ENCODE measurements at regions not wholly inside any gene's neighbourhood (a gene's known extent, or its start where the extent isn't known, plus 50 kb on each side); places are given as distances from the start of the nearest gene placed in this dataset.
"Not testable (repeated sequence)": the region's sequence is repeated elsewhere in the genome, so short reads cannot be mapped to it uniquely, and the experiment has no call there.

DNA sequence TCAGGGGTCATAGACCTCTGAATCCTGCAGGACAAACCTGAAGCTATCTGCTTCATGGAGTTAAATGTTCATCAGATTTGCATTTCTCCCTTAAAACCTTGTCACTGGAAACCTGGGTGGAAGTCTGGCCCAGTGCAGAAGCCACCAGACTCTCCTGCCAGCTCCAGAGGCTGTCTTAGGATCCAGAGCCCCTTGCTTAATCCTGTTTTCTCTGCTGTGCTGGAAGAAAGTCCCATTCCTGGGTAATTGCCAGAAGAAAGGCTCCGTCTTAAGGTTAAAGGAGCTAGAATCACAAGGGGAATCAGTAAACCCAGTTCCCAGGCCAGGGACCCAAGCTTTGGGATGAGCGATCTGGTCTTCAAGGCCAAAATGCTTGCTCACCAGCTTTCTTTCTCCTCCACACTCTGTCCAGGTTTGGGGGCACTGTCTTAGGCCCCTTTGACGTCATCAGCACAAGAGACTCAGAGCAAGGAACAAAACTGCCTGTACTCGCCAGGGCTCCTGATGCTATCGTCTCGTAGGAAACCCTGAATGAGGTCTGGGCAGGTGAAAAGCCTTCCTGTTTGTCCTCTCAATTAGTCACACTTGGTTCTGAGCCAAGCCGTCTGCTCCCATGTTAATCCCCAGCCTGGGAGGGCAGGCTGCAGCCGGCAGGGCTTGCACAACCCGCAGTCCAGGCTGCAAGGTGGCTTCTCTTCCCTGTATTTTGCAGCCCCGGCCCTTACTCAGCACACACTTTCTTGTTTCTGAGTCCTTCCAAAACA, 4500.2 kb upstream of the TPTE start:
- TF ChIP-seq, protein P1, sequence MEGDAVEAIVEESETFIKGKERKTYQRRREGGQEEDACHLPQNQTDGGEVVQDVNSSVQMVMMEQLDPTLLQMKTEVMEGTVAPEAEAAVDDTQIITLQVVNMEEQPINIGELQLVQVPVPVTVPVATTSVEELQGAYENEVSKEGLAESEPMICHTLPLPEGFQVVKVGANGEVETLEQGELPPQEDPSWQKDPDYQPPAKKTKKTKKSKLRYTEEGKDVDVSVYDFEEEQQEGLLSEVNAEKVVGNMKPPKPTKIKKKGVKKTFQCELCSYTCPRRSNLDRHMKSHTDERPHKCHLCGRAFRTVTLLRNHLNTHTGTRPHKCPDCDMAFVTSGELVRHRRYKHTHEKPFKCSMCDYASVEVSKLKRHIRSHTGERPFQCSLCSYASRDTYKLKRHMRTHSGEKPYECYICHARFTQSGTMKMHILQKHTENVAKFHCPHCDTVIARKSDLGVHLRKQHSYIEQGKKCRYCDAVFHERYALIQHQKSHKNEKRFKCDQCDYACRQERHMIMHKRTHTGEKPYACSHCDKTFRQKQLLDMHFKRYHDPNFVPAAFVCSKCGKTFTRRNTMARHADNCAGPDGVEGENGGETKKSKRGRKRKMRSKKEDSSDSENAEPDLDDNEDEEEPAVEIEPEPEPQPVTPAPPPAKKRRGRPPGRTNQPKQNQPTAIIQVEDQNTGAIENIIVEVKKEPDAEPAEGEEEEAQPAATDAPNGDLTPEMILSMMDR (IDR thresholded peaks at IDR 0.05; ENCODE audit: insufficient read depth, low read length), result not testable (repeated sequence)
- TF ChIP-seq POLR2AphosphoS5 (IDR thresholded peaks at IDR 0.05; ENCODE audit: low read depth); SPI1 (IDR thresholded peaks at IDR 0.05; ENCODE audit: borderline replicate concordance, low read depth); GABPA (IDR thresholded peaks at IDR 0.05; ENCODE audit: low read depth): not testable (repeated sequence)
- TF ChIP-seq, protein P2, sequence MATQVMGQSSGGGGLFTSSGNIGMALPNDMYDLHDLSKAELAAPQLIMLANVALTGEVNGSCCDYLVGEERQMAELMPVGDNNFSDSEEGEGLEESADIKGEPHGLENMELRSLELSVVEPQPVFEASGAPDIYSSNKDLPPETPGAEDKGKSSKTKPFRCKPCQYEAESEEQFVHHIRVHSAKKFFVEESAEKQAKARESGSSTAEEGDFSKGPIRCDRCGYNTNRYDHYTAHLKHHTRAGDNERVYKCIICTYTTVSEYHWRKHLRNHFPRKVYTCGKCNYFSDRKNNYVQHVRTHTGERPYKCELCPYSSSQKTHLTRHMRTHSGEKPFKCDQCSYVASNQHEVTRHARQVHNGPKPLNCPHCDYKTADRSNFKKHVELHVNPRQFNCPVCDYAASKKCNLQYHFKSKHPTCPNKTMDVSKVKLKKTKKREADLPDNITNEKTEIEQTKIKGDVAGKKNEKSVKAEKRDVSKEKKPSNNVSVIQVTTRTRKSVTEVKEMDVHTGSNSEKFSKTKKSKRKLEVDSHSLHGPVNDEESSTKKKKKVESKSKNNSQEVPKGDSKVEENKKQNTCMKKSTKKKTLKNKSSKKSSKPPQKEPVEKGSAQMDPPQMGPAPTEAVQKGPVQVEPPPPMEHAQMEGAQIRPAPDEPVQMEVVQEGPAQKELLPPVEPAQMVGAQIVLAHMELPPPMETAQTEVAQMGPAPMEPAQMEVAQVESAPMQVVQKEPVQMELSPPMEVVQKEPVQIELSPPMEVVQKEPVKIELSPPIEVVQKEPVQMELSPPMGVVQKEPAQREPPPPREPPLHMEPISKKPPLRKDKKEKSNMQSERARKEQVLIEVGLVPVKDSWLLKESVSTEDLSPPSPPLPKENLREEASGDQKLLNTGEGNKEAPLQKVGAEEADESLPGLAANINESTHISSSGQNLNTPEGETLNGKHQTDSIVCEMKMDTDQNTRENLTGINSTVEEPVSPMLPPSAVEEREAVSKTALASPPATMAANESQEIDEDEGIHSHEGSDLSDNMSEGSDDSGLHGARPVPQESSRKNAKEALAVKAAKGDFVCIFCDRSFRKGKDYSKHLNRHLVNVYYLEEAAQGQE (IDR thresholded peaks at IDR 0.05; ENCODE audit: insufficient replicate concordance, low read depth), result not testable (repeated sequence)
